Glomerular endothelial cell (primary cell): ENCODE measurements at regions not wholly inside any gene's neighbourhood (a gene's known extent, or its start where the extent isn't known, plus 50 kb on each side); places are given as distances from the start of the nearest gene placed in this dataset.
A peak's percentile ranks its signal among the peaks of the same experiment; 100 is the strongest.

Source experiments
- DNase-seq: peaks from one replicate; pipeline ENCODE4 v3.0.0-alpha.2; 2011; ENCODE audit warnings: low read depth, low spot score; ENCODE audit errors: extremely low read depth

GRCh38 chr4:54359919-54360650 lies 131.0 kb downstream of the PDGFRA start:
- no peak for DNase-seq

DNA sequence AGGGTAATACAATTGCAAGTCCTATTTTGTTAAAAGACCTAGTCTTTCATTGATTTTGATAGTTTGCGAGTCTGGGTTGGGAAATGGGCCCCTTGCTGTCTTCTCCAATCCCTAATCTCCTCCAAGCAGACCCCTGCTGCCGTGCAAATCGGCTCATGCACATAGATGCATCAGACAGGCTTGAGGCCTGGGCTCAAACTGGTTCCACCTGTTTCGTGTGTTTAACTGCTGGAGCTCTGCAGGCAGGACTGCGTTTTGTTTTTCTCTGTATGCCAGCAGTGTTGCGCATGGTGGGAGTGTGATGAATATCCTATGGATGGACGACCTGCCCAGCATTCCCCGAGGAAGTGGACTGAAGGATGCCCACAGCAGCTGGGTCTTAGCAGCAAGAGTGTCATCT lies 133.9 kb downstream of the PDGFRA start:
- DNase-seq: no peak

GRCh38 chr4:54365691-54366090 lies 136.6 kb downstream of the PDGFRA start:
- no peak for DNase-seq

DNA sequence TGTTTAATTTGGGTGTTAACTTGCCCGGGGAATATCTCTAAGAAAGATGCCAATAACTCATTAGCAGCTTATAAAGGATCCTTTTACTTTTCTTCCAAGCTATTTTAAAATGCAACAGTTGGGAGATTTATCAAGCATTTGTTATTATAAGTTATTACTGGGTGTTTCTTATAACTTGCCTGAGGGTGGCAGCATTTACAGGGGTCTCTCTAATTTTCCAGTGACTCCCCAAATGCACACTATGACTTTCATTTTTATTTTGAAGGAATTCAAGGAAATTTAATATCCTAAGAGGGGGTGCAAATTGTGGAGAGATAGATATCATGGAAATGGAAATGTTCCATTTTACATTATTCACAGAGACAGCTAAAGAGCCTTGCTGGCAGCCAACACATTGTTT lies 138.0 kb downstream of the PDGFRA start:
- no peak for DNase-seq

- DNase-seq: no peak
Observed at GRCh38 chr4:54368281-54369265, 139.5 kb downstream of the PDGFRA start.

DNA sequence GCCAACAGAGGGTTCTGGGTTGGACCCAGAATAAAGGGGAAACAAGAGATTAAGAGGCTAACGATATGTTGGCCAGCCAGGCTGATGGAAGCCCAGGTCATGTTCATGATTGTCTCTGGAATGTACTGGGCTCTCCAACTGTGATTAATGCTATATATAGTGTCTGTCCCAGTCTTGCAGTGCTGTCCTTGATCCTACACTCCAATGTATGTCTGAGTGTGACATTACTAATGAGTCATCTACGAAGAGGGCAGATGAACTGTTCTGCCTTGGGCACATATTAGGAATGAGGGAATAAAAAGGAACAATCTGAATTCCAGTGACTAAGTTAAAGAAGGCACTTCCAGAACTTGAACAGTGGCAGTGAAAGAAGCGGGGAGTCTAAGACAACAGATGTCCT lies 142.1 kb downstream of the PDGFRA start:
- no peak for DNase-seq

DNA sequence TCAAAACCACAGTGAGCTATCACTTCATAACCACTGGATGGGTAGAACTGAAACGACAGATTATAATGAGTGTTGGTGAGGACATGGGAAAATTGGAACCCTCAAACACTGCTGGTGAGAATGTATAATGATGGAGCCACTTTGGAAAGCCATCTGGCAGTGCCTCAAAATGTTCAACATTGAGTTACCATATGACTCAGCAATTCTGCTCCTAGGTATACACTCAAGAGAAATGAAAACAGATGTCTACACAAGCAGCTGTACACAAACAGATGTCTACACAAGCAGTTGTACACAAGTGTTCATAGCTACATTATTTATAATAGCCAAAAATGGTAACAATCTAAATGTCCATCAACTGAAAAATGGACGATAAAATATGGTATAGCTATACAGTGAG lies 143.9 kb downstream of the PDGFRA start:
- DNase-seq: no peak

GRCh38 chr4:54373718-54374210 lies 144.7 kb downstream of the PDGFRA start:
- DNase-seq: no peak

GRCh38 chr4:54378461-54378860 lies 149.4 kb downstream of the PDGFRA start:
- DNase-seq: no peak

DNA sequence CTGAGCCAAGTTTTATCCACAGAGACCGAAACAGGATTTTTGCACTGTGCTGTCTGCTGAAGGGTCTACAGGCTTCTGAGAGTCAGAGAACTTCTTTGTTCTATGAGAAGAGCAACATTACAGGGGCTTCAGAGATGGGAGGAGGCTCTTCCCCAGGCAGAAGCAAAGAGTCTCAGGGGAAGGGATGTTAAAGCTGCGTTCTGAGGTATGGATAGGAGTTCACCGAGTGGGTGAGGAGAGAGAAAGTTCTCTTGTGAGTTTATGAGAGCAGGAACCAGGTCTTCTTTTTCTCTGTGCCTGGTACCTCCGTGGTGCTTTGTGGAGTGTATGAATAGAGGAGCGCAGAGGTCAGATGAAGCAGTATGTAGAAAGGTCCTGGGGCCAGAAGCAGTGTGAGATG lies 155.1 kb downstream of the PDGFRA start:
- no peak for DNase-seq

- DNase-seq: peak; percentile 22
Observed at GRCh38 chr4:54384563-54384962, 155.5 kb downstream of the PDGFRA start.

- DNase-seq: no peak
Observed at GRCh38 chr4:54386042-54386669, 157.1 kb downstream of the PDGFRA start.

- no peak for DNase-seq
Observed at GRCh38 chr4:54386693-54387092, 157.6 kb downstream of the PDGFRA start.

GRCh38 chr4:54390670-54391069 lies 161.6 kb downstream of the PDGFRA start:
- no peak for DNase-seq

DNA sequence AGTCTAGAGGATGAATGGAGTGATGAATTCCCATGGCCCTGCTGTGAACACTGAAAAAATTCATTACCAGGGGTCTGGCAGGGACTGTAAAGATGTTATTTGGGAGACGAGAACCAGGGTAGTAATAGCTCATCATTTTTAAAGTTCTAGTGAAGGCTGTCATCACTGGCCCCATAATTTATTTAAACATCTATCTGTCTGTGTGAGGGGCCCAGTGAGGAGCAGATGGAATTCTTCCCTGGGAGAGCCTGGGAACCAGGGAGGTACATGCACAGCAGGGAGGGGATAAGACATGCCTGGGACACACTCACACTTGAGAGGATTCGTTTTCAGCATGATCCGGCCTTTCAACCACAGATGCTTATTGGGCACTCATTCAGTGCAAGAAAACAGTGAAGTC lies 162.0 kb downstream of the PDGFRA start:
- no peak for DNase-seq

DNA sequence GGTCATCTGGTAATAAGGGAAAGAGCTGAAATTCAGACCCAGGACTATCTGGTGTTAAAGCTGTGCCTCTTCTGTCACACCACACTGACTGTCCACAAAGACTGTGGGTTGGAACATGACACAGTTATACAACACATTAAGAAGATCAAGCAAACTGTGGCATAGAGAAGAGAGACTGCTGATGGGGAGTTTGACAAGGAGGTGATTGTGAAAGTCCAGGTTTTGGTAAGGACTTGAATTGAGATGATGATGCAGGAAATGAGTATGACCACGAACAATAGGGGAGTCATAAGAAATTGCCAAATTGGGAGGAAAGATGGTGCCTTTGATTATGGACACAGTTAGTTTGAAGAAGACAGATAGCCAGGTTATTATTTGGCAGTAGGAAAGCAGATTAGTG lies 163.4 kb downstream of the PDGFRA start:
- no peak for DNase-seq

DNA sequence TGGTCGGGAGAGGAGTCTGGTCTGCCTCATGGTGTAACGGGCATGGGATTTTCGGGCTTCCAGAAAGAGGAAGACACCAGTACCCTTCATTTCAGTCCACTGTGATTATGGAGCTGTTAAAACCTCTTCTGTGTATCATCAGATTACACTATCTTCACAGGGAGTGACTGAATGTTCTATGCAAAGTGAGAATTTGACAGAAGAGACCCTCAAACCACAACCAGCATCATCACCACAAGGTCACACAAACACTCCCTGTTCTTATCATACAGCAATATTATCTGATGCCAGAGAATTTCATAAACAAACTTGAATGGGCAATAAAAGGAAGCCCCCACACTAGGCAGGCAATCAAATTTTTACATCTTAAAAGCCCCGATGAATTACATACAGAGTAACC lies 164.2 kb downstream of the PDGFRA start:
- no peak for DNase-seq

GRCh38 chr4:54395013-54395527 lies 166.0 kb downstream of the PDGFRA start:
- no peak for DNase-seq

- DNase-seq: no peak
Observed at GRCh38 chr4:54400188-54400587, 171.1 kb downstream of the PDGFRA start.

- DNase-seq: peak; percentile 68
Observed at GRCh38 chr4:54400802-54401201, 171.7 kb downstream of the PDGFRA start.

- DNase-seq: no peak
Observed at GRCh38 chr4:54402880-54403480, 173.9 kb downstream of the PDGFRA start.
